NCI-H1105 (cell line): ENCODE measurements at regions not wholly inside any gene's neighbourhood (a gene's known extent, or its start where the extent isn't known, plus 50 kb on each side); places are given as distances from the start of the nearest gene placed in this dataset.

Source experiments
- DNase-seq: peaks from one replicate; lab custom pipeline; 2025; lab: John Stamatoyannopoulos, UW

DNA sequence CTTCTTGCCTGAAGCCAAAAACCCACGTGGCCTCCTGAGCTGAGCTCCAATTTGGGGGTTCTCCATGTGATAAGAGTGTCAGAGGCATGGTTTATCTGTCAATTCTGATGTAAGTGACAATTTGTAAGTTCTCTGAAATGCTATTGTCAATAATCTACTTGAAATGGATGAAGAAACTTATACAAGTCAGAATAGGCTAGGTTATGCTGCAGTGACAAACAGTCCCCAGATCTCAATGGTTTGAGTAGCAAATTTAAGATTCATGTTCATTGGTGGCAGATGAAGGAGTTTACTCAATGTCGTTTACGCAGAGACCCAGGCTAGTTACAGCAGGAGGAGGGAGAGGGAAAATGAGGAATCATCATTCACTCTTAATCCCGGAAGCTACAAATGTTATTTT lies 352.4 kb downstream of the KIF16B start:
- no peak for DNase-seq

DNA sequence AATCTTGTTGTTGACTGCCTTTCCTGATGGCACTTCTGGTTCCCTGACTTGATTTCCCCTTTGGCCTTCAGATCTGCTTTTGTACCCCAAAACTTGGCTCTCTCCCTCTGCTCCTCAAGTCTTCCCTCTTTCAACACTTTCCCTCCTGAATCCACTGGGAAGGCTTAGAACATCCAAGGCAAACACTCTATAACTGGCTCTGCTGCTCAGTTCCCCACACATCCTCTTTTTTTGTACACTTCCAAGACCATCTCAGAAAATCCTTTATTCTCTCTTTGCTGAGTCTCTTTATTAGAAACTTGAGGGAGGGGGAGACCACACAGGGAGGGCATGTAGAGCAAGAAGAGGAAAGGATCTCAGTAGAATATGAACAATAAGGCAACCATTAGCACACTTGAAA lies 354.1 kb downstream of the KIF16B start:
- no peak for DNase-seq

DNA sequence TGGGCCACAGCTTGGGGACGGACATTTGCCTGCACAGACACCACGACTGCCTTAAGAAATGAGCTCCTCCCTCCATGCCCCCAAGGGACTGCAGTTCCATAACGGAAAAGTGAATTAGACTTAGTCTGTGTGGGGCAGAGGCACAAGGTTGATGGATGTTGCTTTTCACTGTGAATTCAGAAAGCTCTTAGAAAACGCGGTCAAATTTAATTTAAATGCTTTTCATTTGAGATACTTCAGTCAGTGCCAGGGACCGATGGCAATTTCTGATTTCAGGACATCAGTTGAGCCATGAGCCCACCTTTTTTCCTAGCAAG lies 356.4 kb downstream of the KIF16B start:
- no peak for DNase-seq

DNA sequence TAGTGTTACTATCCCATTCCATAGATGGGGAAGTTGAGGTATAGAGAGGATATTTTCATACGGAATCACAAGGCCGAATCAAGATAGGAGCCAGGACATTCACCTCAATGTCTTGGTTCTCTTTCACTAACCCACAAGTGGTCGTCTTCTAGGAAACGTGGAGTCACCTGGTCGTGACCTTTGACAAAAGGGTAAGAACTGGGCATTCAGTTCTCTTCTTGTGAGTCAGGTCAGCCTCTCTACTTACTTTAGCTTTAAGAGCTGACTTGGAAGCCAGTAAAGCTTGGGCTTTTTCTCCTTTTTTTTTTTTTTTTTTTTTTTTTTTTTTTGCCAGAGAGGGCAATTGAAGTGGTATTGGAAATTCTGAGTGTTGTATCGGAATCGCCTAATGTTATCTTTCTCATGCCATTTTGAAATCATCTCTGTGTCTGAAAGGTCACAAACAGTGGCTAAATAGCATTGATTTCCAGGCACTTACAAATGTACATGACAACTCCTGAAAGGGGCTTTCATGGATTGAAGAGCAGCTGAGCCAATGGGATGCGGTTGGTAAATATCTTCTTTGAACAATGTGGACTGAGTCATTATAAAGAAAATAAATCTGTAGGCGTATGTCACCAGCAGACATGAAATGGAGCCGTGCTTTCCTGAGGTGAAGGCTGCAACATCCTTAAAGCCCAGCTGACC lies 356.9 kb downstream of the KIF16B start:
- no peak for DNase-seq

DNA sequence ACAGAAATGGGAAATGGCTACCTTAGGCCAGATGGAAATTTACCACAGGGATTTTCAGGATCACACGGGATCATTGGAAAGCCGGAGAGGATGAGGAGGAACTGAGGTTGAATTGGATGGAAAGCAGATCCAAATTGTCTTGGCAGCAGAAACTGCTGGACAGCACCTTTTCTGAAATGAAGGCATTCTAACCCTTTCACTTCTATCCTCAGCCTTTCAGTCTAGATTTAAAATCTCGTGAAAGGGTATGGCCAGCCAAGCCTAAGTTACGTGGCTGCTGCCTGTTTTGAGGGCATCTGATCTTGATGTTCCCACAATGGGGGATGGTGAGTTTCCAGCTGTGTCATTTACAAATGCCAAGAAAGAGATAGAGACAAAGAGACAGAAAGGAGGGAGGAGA lies 358.2 kb downstream of the KIF16B start:
- DNase-seq: no peak

DNA sequence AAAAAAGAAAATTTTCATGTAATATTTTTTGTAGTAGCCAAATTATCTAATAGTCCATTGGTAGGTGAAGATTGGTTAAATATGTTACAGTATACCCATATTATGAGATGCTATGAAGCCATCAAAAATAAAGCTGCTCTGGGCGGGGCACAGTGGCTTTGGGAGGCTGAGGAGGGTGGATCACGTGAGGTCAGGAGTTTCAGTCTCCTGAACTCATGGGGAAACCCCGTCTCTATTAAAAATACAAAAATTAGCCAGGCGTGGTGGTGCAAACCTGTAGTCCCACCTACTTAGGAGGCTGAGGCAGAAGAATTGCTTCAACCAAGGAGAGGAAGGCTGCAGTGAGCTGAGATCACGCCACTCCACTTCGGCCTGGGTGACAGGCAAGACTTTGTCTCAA lies 360.5 kb downstream of the KIF16B start:
- DNase-seq: no peak

DNA sequence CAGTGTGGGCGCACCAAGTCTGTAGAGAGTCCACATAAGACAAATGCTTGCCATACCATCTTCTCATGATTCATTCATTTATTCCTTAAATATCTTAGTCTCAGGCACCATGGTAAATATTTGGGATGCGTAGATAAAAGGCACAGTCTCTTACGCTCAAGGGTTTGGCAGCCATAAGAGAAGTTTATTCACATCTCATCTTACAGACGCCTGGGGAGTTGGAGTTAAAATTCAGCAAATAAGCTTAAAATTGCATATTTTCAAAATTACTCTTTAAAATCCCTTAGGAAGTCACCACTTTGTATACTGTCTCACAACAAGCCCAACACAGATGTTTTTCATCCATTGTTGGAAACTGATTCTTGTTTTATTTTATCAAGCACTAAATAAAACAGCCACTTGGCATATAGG lies 363.3 kb downstream of the KIF16B start:
- DNase-seq: no peak

DNA sequence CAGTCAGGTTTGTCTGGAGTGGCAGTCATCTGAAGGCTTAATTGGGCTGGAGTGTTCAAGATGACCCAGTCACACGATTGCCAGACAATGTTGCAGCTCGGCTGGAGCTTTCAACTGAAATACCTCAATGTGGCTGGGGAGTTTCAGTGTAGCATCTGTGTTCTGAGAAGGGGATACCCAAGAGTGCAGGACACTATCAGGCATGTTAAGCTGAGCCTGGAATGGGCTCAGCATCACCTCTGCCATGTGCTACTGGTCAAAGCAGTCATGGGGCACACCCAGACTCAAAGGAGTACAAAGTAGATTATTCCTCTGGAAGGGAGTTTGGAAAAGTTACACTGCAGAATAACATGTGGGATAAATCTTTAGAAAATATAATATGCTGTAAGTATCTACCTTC lies 363.9 kb downstream of the KIF16B start:
- DNase-seq: no peak

DNA sequence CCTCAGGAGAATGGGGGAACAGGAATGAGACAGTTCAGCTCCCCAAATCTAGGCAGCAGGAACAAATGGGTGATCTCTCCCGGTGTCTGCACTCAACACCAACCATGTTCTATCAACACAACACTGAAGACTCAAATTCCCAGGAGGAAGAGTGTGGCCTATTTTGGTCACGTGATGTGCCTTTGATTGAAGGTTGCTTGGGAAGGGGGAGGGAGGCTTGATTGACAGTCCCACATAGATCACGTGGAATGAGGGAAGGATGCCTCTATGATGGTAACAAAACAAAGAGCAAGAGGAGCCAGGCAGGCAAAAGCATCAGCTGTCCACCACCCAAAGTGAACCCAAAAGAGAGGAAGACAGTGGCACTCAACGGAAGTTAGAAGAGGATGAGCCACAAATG lies 364.8 kb downstream of the KIF16B start:
- DNase-seq: no peak

DNA sequence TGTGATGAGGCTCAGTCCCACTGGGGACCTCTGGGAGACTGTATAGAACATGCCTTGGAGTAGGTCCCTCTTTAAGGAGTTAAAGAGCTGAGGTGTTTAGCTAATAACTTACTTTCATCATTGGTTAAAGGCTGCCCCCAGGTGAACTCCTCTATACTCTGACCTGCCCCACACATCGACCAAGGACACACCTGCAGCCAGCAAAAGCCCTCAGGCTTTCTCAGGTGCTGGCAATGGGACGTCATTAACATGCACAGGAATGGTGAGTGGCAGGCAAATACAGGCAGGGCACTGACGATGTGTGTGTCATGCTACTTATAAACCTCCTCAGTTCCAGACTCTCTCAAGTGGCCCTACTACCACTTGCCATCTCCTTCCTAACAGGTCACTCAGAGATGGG lies 366.4 kb downstream of the KIF16B start:
- no peak for DNase-seq

DNA sequence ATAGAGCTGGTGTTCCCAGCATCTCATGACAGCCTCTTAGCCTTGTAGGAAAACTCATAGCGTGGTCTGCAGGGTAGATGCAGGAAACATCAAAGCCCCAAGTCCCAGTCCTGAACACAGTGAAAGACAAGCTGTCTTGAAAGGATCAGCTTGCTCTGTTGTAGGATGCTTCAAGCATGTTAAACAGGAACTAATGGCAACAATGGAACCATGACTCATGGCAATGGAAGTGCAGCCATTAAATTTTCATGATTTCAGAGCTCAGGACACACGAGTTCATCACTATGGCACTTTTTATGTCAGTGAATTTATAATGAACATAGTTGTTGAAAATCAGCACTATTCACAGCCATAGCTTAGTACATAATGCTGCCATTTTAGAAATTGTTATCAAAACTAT lies 367.7 kb downstream of the KIF16B start:
- no peak for DNase-seq

DNA sequence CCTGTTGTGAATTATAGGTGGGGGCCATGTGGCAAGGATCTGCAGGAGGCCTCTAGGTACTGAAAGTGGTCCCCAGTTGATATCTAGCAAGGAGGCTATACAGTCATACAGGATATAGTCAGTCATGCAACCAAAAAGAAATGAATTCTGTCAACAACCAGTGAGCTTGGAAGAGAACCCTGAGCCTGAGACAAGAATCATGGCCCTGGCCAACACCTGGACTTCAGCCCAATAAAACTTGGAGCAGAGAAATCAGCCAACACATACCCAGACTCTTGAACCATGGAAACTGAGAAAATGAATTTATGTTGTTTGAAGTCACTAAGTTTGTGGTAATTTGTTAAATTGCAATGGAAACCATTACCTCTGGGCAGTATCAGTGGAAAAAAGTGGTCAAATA lies 370.2 kb downstream of the KIF16B start:
- DNase-seq: no peak

DNA sequence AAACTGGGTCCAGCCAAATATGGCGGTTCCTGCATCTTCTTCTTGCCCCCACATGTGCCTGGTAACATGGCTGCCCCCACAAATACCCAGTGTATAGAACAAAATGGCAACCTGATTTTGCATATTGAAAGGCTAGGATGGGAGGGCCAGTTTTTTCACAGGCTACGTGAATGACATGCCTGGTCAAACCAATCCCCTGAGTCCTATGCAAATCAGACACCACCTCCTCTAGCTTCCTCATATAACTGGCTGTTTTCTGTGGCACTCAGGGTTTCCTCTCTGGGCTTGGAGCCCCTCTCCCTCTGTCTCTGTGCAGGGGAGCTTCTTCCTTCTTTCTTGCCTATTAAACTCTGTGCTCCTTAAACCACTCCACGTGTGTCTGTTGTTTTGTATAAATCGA lies 372.1 kb downstream of the KIF16B start:
- no peak for DNase-seq

DNA sequence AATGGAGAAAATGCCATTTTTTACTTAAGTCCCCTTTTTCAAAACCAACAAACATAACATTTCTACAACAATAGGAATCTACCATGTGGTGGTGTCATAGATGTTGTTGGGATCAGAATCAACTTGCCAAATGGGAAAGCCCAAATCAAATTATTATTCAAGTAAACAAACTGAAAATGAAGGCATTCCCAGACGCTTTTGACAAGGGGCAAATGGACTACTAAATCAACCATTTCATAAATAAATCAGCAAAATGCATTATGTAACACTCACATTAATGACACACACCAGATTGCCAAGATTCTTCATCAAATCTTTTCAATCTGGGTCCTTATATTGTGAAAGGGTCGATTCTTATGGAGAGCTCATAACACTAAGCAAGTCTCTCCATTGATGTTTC lies 375.6 kb downstream of the KIF16B start:
- no peak for DNase-seq

DNA sequence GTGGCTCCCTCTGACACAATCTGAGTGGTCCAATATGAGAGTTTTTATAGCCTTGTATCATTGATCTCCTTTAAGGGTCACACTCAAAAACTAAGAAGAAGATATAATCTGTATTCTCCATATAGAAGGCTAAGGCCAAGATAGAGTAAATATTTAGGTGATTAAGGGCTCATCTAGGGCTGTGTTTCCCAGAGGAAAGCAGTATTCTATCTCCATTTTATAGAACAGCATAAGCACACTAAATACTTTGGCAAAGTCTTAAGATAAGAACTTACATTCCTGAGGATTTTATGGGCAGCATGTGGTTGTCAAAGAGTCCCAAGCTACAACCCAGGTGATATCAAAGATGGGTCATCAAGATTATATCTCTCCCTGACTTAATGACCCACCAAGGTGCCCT lies 377.6 kb downstream of the KIF16B start:
- DNase-seq: no peak

DNA sequence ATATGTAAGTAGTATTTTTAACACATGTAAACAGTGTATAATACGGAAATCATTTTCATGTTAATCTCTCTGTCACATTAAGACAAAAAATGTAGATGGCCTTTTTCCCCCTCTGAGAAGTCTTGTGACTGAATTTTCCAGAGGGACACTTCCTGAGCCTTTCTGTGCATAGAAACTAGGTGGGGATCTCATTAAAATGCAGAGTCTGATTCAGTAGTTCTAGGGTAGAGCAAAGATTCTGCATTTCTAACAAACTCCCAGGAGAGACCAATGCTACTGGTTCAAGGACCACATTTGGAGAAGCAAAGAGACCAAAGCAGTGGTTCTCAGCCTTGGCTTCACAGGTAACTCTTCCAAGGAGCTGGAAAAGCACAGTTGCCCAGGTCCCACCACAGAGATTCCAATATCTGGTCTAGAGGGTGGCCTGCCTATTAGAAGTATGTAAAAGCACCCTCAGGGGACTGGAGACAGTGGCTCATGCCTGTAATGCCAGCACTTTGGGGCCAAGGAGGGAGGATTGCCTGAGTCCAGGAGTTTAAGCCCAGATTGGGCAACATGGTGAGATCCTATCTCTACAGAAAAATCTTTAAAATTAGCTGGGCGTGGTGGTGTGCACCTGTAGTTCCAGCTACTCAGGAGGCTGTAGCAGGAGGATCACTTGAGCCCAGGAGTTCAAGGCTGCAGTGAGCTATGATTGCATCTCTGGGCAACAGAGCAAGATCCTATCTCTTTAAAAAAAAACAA lies 378.5 kb downstream of the KIF16B start:
- no peak for DNase-seq

DNA sequence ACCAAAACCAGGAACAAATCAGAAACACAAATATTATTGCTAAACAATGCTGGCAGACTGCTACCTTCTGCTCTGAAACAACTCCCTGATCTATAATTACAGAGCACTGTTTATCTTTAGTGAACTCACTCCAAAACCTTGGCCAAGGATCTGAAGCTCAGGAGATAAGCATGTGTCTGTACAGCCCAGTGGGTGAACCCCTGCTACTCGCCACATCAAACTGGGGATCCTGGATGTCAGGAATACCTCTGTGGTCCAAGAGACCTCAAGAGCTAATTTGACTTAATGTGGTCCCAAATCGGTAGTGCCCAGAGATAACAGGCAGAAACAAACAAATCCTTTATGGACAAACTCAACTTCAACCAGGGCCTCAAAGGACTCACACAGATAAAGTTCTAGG lies 381.8 kb downstream of the KIF16B start:
- DNase-seq: no peak

DNA sequence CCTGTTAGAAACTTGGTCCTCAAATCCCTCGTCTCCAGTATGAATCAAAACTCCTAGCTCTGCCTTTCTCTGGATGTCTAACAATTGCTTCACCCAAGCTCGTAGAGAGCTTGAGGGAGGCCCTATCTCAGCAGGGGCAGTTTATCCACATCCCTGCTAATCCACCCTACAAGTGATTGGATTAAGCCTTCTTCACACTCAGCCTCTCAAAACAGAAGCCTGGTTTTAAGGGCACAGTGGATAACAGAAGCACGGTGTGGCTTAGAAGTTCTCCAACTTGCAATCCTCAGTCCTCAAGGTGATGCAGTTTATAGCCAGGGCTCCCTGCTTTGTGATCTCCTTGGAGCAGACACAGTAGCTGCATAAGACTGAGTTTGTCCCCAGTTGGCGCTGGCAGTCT lies 383.9 kb downstream of the KIF16B start:
- no peak for DNase-seq

DNA sequence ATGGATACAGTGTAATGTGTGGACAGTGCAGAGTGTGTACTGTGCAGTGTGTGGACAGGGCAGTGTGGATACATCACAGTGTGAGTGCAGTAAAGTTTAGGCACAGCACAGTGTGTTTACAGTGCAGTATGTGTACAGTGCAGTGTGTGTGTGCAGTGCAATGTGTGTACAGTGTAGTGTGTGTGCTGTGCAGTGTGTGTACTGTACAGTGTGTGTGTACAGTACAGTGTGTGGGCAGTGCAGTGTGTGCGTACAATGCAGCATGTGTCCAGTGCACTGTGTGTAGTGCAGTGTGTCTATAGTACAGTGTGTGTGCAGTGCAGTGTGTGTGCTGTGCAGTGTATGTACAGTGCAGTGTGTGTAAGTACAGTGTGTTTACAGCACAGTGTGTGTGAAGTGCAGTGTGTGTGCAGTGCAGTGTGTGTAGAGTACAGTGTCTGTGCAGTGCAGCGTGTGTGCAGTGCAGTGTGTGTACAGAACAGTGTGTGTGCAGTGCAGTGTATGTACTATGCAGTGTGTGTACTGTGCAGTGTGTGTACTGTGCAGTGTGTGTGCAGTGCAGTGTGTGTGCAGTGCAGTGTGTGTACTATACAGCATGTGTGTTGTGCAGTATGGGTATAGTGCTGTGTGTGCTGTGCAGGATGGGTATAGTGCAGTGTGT lies 385.2 kb downstream of the KIF16B start:
- DNase-seq: no peak

DNA sequence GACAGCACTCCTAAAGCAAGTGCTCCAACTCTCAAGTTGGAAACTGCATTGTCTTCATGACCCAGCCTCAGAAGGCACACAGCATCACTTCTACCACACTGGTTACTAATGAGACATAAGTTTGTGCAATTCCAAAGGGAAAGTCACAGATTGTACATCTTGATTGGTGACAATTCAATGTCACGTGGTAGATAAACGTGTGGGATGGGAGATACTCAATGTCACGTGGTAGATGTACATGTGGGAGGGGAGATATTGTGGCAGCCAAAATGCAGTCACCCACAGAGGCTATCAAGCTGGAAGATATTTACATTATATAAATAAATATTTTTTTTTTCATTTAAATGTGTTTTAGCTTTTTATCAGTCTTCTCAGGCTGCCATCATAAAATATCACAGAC lies 393.3 kb downstream of the KIF16B start:
- no peak for DNase-seq

DNA sequence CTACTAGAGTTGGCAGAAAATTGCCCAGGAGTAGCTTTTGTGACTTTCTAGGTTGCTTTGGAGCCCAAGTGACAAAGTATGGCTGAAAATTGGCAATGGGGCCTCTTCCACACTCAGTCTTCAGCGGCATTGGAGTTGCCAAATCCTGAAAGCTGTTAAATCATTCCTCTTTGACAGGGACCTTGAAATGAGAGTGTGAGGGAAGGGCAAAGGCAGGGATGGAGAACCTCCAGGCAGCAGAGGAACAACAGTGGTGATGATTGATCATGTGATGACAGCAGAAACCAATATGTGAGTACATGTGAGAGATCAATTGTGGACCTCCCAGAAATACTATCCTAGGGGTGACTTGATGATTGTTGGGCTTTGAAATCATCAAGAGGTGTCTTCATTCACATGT lies 393.9 kb downstream of the KIF16B start:
- no peak for DNase-seq

DNA sequence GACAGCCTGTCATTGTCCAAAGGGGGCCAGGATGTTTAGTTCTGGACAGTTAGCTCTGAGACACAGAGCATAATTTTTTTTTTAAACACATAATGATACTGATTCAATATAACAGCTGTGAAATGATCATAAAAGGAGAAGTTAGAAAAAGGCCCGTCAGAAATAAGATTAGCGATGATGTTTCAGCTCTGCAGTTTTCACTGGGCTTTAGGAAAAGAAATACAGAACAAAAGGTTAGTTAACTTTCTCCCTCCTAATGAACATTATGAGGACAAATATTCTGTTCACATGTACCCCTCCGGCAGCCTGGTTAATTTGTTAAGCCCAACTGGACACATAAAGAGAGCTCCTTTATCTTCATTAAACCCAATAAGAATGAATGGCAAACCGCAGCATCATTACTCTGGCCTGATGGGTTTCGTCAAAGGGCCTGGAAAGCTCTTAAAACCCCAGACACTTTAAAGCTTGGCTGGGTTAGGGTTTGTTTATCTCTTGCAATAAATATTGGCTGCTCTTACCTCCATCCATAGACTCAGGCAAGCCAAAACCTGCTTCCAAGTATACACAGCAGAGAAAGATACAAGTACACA lies 394.6 kb downstream of the KIF16B start:
- DNase-seq: no peak

DNA sequence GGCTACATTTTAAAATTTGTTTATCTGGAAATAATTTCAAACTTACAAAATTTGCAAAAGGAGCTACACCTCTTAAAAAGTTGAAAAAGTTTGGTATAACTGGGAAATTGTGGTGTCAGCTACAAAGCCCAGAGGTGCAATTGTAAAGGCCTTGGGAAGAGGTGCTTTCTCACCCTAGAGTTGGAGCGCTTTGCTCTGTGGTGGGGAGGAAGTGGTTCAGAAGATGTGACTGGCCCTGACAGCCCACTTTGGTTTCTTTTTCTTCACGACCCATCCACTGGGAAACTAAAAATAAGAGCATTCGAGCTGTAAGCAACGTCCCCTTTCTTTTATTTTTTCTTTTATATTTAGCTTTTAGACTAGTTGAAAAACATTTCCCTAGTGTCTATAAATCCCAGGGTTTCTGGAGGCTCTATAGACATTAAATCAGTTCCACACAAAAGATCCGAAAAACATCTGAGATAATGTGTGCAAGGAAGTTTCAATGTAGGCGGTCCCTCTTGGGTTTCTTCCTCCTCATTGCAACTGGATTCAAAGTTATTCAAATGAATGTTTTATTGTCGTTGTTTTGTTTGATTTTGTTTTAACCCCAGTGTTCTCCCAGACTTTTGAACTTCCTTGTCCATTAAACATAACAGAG lies 397.8 kb downstream of the KIF16B start:
- no peak for DNase-seq
